Suprapubic skin (tissue), 4 donors: ENCODE measurements at regions not wholly inside any gene's neighbourhood (a gene's known extent, or its start where the extent isn't known, plus 50 kb on each side); places are given as distances from the start of the nearest gene placed in this dataset.

Source experiments
- DNase-seq, 2 donors: peaks; one replicate each; pipeline ENCODE4 v3.0.0-alpha.2; 2019; ENCODE audit warnings: low spot score in 2 of 2
- H3K27ac ChIP-seq: fragments of 200-600 bp; sonication (generic); one replicate; pipeline ENCODE4 v1.5.1; 2019
- H3K27me3 ChIP-seq: fragments of 200-600 bp; sonication (generic); one replicate; pipeline ENCODE4 v1.5.1; 2019
- H3K36me3 ChIP-seq: fragments of 200-600 bp; sonication (generic); one replicate; pipeline ENCODE4 v1.5.1; 2019
- H3K4me1 ChIP-seq: fragments of 200-600 bp; sonication (generic); one replicate; pipeline ENCODE4 v1.5.1; 2019
- H3K4me3 ChIP-seq: fragments of 200-600 bp; sonication (generic); one replicate; pipeline ENCODE4 v1.5.1; 2019; ENCODE audit warnings: mild to moderate bottlenecking
- H3K9me3 ChIP-seq: fragments of 200-600 bp; sonication (generic); one replicate; pipeline ENCODE4 v1.5.1; 2019
- EP300 ChIP-seq: sonication (generic); formaldehyde crosslinking; IDR thresholded peaks from one replicate; pipeline ENCODE4 v1.6.1; 2017; ENCODE audit warnings: antibody characterized with exemption
- POLR2A ChIP-seq, 2 donors: fragments of 450-650 bp; IDR thresholded peaks; one replicate each; pipeline ENCODE4 v1.6.1; 2017; ENCODE audit warnings: antibody characterized with exemption in 2 of 2, mild to moderate bottlenecking in 2 of 2, moderate library complexity in 2 of 2
- POLR2AphosphoS5 ChIP-seq, 3 donors: sonication (generic); formaldehyde crosslinking; IDR thresholded peaks; one replicate each; pipeline ENCODE4 v1.6.1; 2017; ENCODE audit warnings: antibody characterized with exemption in 3 of 3
- WGBS: methylation state at CpG from one replicate; pipeline ENCODE4 v1.1.5; 2018; 5-methylcytosine and 5-hydroxymethylcytosine counted together
- TF ChIP-seq, protein P1 (sequence below), 2 donors: fragments of 200-600 bp in 1 of 2; fragments of 450-650 bp in 1 of 2; sonication (generic) in 1 of 2; IDR thresholded peaks; one replicate each; pipeline ENCODE4 v1.5.1; 2016 to 2019; ENCODE audit warnings: antibody characterized with exemption in 2 of 2, mild to moderate bottlenecking in 1 of 2, moderate library complexity in 1 of 2

DNA sequence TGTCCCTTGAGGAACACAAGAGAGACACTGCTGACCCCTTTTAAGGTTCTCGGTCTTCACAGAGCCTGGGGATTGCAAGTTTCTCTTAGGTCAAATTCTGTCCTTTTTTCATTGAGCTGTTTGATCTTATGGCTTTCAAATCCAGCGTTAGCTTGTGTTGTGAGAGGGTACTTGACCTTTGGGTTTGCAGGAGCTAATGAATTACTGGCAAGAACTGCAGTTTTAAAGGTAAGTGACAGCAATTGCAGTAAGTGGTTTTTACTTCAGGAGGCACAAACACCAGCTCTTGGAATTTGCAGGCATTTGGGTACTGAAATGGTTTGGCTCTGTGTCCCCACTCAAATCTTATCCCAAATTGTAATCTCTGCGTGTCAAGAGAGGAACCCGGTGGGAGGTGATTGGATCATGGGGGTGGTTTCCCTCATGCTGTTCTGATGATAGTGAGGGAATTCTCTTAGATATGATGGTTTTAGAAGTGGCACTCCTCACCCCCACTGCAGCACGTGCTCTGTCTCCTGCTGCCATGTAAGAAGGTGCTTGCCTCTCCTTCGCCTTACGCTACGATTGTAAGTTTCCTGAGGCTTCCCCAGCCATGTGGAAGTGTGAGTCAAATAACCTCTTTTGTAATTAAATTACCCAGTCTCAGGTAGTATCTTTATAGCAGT lies 134.5 kb upstream of the LYPLAL1 start:
- WGBS: 79% methylated on average over 8 of the region's 8 CpGs

DNA sequence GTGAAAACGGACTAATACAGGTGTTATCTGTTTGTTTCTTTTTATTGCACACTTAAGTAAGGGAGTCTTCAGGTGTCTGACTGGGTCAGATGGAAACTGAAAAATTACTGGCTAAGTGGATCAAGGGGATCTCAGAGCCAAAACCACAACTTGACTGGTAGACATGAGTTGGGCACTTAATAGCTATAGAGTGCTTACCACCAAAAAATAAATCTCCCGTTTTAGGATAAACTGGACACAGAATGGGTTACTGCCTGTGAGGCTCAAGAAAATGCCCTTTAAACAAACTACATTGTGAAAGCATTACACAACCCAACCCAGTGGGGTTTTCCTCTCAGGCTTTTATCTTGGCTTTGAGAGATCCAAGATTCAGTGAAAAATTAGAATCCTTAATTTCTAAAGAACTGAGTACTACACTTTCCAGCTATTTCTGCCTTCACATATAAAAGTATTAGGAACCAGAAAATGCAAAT lies 134.0 kb upstream of the LYPLAL1 start:
- no peak for DNase-seq
- 88% methylated on average over 2 of the region's 2 CpGs for WGBS
- no peaks in the 10 kb centered on the region for H3K36me3 ChIP-seq
- H3K4me1 ChIP-seq: no peaks in the 10 kb centered on the region
- no peaks in the 10 kb centered on the region for H3K27me3 ChIP-seq
- no peak overlapping the region for H3K4me3 ChIP-seq
- no peak overlapping the region for H3K27ac ChIP-seq
- TF ChIP-seq, protein P1, sequence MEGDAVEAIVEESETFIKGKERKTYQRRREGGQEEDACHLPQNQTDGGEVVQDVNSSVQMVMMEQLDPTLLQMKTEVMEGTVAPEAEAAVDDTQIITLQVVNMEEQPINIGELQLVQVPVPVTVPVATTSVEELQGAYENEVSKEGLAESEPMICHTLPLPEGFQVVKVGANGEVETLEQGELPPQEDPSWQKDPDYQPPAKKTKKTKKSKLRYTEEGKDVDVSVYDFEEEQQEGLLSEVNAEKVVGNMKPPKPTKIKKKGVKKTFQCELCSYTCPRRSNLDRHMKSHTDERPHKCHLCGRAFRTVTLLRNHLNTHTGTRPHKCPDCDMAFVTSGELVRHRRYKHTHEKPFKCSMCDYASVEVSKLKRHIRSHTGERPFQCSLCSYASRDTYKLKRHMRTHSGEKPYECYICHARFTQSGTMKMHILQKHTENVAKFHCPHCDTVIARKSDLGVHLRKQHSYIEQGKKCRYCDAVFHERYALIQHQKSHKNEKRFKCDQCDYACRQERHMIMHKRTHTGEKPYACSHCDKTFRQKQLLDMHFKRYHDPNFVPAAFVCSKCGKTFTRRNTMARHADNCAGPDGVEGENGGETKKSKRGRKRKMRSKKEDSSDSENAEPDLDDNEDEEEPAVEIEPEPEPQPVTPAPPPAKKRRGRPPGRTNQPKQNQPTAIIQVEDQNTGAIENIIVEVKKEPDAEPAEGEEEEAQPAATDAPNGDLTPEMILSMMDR (IDR thresholded peaks at IDR 0.05): no peak
- no peak for TF ChIP-seq POLR2AphosphoS5 (IDR thresholded peaks at IDR 0.05)
- TF ChIP-seq POLR2A (IDR thresholded peaks at IDR 0.05): no peak
- TF ChIP-seq EP300: no peak
- no peaks in the 10 kb centered on the region for H3K9me3 ChIP-seq

More for the DNA sequence above, 134.5 kb upstream of the LYPLAL1 start:
- Histone ChIP-seq H3K27me3 (no peaks in the 10 kb centered on the region), H3K4me1 (no peaks in the 10 kb centered on the region), H3K36me3 (no peaks in the 10 kb centered on the region), H3K9me3 (no peaks in the 10 kb centered on the region), H3K4me3 (no peak overlapping the region), H3K27ac (no peak overlapping the region)
- DNase-seq: no peak
- no peak for TF ChIP-seq POLR2AphosphoS5 (IDR thresholded peaks at IDR 0.05)
- TF ChIP-seq EP300: no peak
- no peak for TF ChIP-seq POLR2A (IDR thresholded peaks at IDR 0.05)
- TF ChIP-seq, protein P1 (IDR thresholded peaks at IDR 0.05): no peak

DNA sequence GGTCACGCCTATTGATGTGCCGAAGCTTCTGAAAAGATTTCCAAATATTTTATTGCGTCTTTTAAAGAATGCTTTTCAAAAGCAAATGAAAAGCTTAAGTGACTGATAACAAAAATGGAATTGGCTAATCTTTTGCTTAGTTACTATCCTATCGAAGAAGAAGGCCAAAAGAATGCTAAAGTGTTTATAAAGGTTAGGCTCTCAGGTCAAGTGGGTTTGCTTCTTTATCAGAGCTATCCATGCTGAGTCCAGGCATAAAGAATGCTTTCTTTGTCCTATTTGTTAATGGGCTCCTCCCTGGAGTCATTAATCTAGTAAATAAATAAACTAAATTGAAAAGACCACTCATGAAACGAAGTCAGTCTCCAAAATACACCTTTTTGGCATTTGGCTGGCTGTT lies 133.4 kb upstream of the LYPLAL1 start:
- WGBS: 94% methylated on average over 5 of the region's 5 CpGs
- H3K36me3 ChIP-seq: no peaks in the 10 kb centered on the region
- H3K4me1 ChIP-seq: no peaks in the 10 kb centered on the region
- H3K27ac ChIP-seq: no peak overlapping the region
- DNase-seq: no peak
- no peak overlapping the region for H3K4me3 ChIP-seq
- no peaks in the 10 kb centered on the region for H3K9me3 ChIP-seq
- H3K27me3 ChIP-seq: no peaks in the 10 kb centered on the region
- no peak for TF ChIP-seq EP300
- no peak for TF ChIP-seq POLR2A (IDR thresholded peaks at IDR 0.05)
- TF ChIP-seq, protein P1 (IDR thresholded peaks at IDR 0.05): no peak
- TF ChIP-seq POLR2AphosphoS5 (IDR thresholded peaks at IDR 0.05): no peak

DNA sequence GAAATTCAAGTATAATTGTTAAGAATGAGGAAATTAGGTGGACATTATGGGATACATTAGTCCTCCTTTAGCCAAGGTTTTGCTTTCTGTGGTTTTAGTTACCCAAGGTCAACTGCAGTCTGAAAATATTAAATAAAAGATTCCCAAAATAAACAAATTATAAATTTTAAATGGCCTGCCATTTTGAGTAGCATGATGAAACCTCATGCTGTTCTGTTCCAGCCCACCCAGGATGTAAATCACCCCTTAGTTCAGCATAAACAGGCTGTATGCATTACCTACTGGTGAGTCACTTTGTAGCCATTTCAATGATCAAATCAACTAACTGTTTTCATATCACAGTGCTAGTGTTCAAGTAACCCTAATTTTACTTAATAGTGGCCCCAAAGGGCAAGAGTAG lies 132.5 kb upstream of the LYPLAL1 start:
- no peak for TF ChIP-seq EP300
- TF ChIP-seq, protein P1 (IDR thresholded peaks at IDR 0.05): no peak
- TF ChIP-seq POLR2AphosphoS5 (IDR thresholded peaks at IDR 0.05): no peak
- no peak overlapping the region for H3K27ac ChIP-seq

DNA sequence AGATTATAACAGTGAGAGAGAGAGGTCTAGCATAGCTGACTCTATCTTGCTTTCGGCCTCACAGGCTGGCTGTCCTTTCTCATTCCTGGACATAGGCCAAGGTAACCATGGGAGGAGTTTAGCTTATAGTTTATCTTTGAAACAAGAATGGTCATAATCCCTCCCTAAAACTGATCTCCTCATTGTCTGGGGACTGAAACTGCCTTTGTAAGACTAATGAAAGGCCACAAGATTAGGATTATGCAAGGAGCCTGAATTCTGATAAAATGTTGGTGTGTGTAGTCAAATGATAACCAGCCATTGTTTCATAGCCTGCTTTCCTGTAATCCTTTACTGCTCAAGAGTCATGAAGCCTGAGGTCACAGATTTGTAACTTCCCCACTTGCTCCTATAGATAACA lies 131.9 kb upstream of the LYPLAL1 start:
- Histone ChIP-seq H3K36me3 (no peaks in the 10 kb centered on the region), H3K27me3 (no peaks in the 10 kb centered on the region), H3K27ac (no peak overlapping the region), H3K9me3 (no peaks in the 10 kb centered on the region), H3K4me3 (no peak overlapping the region), H3K4me1 (no peaks in the 10 kb centered on the region)
- DNase-seq: no peak
- TF ChIP-seq, protein P1 (IDR thresholded peaks at IDR 0.05): no peak
- TF ChIP-seq EP300: no peak
- no peak for TF ChIP-seq POLR2AphosphoS5 (IDR thresholded peaks at IDR 0.05)
- no peak for TF ChIP-seq POLR2A (IDR thresholded peaks at IDR 0.05)
- WGBS: 5% methylated on average over 1 of the region's 1 CpG

More for the DNA sequence above, 132.5 kb upstream of the LYPLAL1 start:
- H3K9me3 ChIP-seq: no peaks in the 10 kb centered on the region
- H3K4me1 ChIP-seq: no peaks in the 10 kb centered on the region
- no peaks in the 10 kb centered on the region for H3K36me3 ChIP-seq
- DNase-seq: no peak
- no peak overlapping the region for H3K4me3 ChIP-seq
- H3K27me3 ChIP-seq: no peaks in the 10 kb centered on the region
